ENCODE measurements at regions not wholly inside any gene's neighbourhood (a gene's known extent, or its start where the extent isn't known, plus 50 kb on each side); places are given as distances from the start of the nearest gene placed in this dataset.

DNA sequence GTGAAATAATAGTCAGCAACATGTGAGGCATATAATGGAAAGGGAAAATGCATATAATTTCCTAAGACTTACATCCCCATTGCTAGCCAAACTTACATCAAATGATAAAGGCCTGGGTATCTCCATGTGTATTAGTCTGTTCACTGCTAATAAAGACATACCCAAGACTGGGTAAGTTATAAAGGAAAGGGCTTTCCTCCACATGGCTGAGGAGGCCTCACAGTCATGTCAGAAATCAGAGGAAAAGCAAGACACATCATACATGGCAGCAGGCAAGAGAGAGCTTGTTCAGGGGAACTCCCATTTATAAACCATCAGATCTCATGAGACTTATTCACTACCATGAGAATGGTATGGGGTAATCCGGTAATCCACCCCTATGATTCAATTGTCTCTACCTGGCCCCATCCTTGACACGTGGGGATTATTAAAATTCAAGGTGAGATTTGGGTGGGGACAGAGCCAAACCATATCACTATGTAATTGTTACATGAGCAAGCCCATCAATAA, 161.5 kb upstream of the SAMSN1 start:
- Mint-ChIP-seq H3K27ac (no peak overlapping the region), H3K4me3 (ENCODE audit: low read depth) (no peak overlapping the region), H3K4me1 (ENCODE audit: low read depth) (no peaks in the 10 kb centered on the region), H3K36me3 (ENCODE audit: insufficient read depth) (no peaks in the 10 kb centered on the region), H3K9me3 (ENCODE audit: low read depth) (peaks cover 6% of the 10 kb centered on the region), H3K27me3 (no peaks in the 10 kb centered on the region)
- no peak for TF ChIP-seq CTCF (IDR thresholded peaks at IDR 0.05; ENCODE audit: unreplicated experiment)
- no peak for DNase-seq (ENCODE audit: low spot score, unreplicated experiment)

GRCh38 chr21:14706712-14707510, 160.8 kb upstream of the SAMSN1 start:
- Mint-ChIP-seq H3K27me3 (no peaks in the 10 kb centered on the region), H3K4me3 (ENCODE audit: low read depth) (no peak overlapping the region), H3K9me3 (ENCODE audit: low read depth) (peaks cover 1% of the 10 kb centered on the region), H3K27ac (no peak overlapping the region), H3K36me3 (ENCODE audit: insufficient read depth) (no peaks in the 10 kb centered on the region), H3K4me1 (ENCODE audit: low read depth) (no peaks in the 10 kb centered on the region)
- DNase-seq (ENCODE audit: low spot score, unreplicated experiment), result no peak
- TF ChIP-seq CTCF (IDR thresholded peaks at IDR 0.05; ENCODE audit: unreplicated experiment), result no peak

- peaks cover 17% of the 10 kb centered on the region for H3K4me1 Mint-ChIP-seq (ENCODE audit: low read depth)
- no peaks in the 10 kb centered on the region for H3K9me3 Mint-ChIP-seq (ENCODE audit: low read depth)
- H3K27ac Mint-ChIP-seq, result no peak overlapping the region
- no peak for TF ChIP-seq CTCF (IDR thresholded peaks at IDR 0.05; ENCODE audit: unreplicated experiment)
- H3K27me3 Mint-ChIP-seq, result no peaks in the 10 kb centered on the region
- H3K4me3 Mint-ChIP-seq (ENCODE audit: low read depth), result no peak overlapping the region
- H3K36me3 Mint-ChIP-seq (ENCODE audit: insufficient read depth), result no peaks in the 10 kb centered on the region
- DNase-seq (ENCODE audit: low spot score, unreplicated experiment), result no peak
These were observed 153.6 kb upstream of the SAMSN1 start for GRCh38 chr21:14699433-14700407.

DNA sequence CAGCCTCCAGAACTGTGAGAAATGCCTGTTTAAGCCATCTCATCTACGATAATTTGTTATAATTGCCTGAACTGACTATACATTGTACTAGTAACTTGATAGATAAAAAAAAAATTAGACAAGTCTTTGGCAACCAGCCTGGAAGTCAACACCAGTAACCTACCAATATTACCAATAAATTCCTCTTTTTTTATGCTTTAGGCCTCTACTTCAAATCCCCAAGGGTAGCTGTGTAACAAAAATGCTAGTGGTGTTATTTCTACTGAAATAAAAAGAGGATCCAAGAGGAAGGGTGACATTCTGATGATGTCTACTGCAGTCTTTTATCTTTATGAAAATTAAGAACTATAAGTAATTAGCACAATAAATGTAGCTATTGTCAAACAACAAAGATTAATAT, 151.7 kb upstream of the SAMSN1 start:
- peaks cover 17% of the 10 kb centered on the region for H3K4me1 Mint-ChIP-seq (ENCODE audit: low read depth)

More for the DNA sequence above, 151.7 kb upstream of the SAMSN1 start:
- H3K9me3 Mint-ChIP-seq (ENCODE audit: low read depth), result no peaks in the 10 kb centered on the region
- no peak for TF ChIP-seq CTCF (IDR thresholded peaks at IDR 0.05; ENCODE audit: unreplicated experiment)
- DNase-seq (ENCODE audit: low spot score, unreplicated experiment), result no peak
- H3K27me3 Mint-ChIP-seq, result no peaks in the 10 kb centered on the region
- no peak overlapping the region for H3K4me3 Mint-ChIP-seq (ENCODE audit: low read depth)
- H3K27ac Mint-ChIP-seq, result no peak overlapping the region
- no peaks in the 10 kb centered on the region for H3K36me3 Mint-ChIP-seq (ENCODE audit: insufficient read depth)
